HG03064 (cell line): ENCODE measurements at regions not wholly inside any gene's neighbourhood (a gene's known extent, or its start where the extent isn't known, plus 50 kb on each side); places are given as distances from the start of the nearest gene placed in this dataset.
"Not testable (repeated sequence)": the region's sequence is repeated elsewhere in the genome, so short reads cannot be mapped to it uniquely, and the experiment has no call there.

Experiments
- ATAC-seq: cut with Tn5 transposase; IDR thresholded peaks from one replicate; pipeline ENCODE4 v1.9.1; 2021; ENCODE audit warnings: low read depth; ENCODE audit not compliant: unreplicated experiment

- no peak for ATAC-seq
Observed at GRCh38 chrX:55142206-55142918, 53.5 kb downstream of the PAGE2 start.

DNA sequence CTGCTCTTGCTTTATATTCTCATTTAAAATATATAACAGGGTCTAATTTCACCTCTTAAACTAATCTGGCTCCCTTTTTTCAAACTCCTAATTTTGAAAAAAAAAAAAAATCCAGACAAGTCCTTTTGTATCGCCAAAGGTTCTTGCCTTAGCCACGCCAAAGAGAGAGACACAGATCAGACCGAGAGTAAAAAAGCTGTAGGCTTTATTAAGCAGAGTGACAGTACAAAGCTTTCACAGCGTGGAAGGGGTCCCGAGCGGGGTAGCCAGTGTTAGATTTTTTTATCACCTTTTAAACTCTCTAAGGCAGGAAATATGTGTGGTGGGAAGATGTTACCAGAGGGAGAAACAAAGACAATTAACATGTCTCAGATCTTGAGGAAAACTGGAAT lies 54.1 kb downstream of the PAGE2 start:
- no peak for ATAC-seq

DNA sequence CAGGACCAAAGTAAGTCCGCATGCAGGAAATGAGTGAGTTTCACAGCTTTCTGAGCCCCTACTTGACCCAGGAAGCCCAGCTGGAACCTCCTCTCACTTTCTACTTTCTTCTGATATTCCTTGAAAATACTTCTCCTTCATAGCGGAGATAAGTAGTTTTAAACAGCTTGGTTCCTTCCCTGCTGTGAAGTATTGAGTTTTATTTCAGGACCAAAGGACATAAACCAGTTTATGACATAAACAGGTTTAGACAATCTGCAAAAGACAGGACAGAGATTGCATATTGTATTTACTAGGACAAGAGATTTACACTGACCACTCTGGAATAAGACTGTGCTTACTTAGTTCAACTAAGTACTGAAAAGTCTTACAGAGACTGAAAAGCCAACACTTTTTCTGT lies 54.8 kb downstream of the PAGE2 start:
- ATAC-seq = no peak

GRCh38 chrX:55144697-55145096 lies 55.9 kb downstream of the PAGE2 start:
- no peak for ATAC-seq

GRCh38 chrX:55149242-55149641 lies 60.4 kb downstream of the PAGE2 start:
- ATAC-seq = no peak

DNA sequence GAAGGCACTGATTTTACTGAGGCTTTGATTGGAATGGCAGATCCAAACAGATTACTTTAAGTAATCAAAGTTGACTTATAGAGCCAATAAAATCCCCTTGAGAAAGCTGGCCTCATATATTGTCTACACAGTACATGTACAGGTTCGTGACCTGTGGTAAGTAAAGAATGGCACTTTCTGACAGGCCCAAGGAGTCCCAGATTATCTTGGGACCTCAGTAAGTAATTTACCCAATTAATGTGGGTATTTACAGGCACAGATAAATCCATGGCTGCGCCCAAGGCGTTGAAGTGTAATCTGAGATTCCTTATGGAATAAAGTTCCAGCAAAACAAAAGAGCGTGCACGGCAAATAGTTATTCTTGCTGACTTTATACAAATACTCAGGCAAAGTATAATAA lies 62.4 kb downstream of the PAGE2 start:
- ATAC-seq = no peak

DNA sequence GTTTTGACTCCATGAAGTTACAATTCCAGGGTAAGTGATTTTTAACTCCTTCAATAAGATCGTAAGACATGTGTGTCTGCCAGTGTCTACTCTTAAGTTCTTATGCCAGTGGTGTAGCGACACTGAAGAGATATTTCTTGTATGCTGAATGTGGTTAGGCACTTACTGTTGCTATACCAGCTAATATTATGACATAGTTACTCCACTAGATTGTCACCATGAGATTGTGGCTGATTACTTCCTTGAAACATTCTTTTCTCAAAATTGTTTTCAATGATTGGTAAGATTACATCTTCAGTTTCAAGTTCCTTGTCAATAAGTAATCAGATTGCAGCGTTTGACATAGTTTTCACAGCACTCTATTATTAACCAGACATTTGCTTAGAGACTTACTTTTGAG lies 60.6 kb upstream of the PAGE5 start:
- ATAC-seq = no peak

- ATAC-seq = peak; percentile 96
Observed at GRCh38 chrX:55160685-55161552, 59.2 kb upstream of the PAGE5 start.

GRCh38 chrX:55161581-55161980 lies 58.6 kb upstream of the PAGE5 start:
- ATAC-seq = no peak

GRCh38 chrX:55163171-55163570 lies 57.0 kb upstream of the PAGE5 start:
- no peak for ATAC-seq

GRCh38 chrX:55165026-55165425 lies 55.1 kb upstream of the PAGE5 start:
- ATAC-seq = not testable (repeated sequence)

DNA sequence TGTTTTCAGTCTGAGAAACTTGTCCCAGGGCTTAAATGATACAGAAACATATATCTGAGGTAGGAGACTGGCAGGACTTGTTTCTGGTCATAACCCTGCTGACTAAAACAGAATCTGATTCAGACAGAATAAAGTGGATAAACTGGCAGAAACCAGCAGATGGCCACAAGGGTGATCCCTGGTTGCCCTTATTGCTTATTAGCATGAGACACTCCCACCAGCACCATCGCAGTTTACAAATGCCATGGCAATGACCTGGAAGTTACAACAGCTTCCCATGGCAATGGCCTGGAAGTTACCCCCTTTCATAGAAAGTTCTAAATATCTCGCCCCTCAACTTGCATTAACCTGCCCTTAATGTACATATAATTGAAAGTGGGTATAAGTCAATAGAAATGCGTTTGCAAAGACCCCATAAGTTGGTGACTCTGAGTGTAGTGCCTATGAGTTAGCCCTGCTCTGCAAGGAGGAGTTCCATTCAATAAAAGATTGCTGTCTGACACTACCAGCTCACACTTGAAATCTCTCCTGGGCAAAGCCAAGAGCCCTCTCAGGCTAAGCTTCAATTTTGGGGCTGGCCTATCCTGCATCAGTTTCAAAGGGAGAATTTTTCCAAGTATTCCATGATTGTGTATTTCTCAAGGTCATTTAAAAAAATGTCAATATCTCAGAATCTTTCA lies 52.9 kb upstream of the PAGE5 start:
- no peak for ATAC-seq

- no peak for ATAC-seq
Observed at GRCh38 chrX:55167901-55168300, 52.2 kb upstream of the PAGE5 start.

DNA sequence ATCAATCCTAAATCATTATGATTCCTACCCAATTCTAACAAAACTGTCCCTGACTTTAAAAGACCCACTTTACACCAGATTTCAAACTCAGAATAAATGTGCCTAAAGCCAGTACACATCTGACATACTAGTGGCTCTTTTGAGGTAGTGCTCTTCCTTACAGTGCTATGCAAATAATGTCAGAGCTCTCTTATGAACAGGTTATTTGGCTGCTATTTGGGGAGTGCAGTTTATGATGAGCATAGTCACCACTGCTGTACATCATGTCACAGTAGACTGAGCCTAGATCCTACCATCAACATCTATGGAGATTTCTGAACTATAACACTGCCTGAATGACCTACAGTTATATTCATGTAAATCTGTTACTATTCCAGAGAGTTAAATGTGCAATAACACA lies 50.4 kb upstream of the PAGE5 start:
- no peak for ATAC-seq
